OCI-LY1 (cell line): ENCODE measurements at regions not wholly inside any gene's neighbourhood (a gene's known extent, or its start where the extent isn't known, plus 50 kb on each side); places are given as distances from the start of the nearest gene placed in this dataset.

Experiments
- H2AFZ ChIP-seq: fragments of 200-600 bp; sonication (generic), shearing (Covaris generic); 2 replicates; pipeline ENCODE4 v1.6.0; 2014; ENCODE audit warnings: antibody characterized with exemption, mild to moderate bottlenecking, low read length
- H3F3A ChIP-seq: fragments of 200-600 bp; sonication (generic), shearing (Covaris generic); 2 replicates; pipeline ENCODE4 v1.6.0; 2014; ENCODE audit warnings: mild to moderate bottlenecking, antibody characterized with exemption, low read length, moderate library complexity; ENCODE audit not compliant: insufficient read depth
- H3K27ac ChIP-seq: fragments of 200-600 bp; sonication (generic); 2 replicates; pipeline ENCODE4 v1.5.1; 2014; ENCODE audit warnings: low read length, mixed run types, mild to moderate bottlenecking, low read depth; ENCODE audit not compliant: poor library complexity, severe bottlenecking
- H3K27me3 ChIP-seq: fragments of 200-600 bp; sonication (generic); 2 replicates; pipeline ENCODE4 v1.6.0; 2014; ENCODE audit warnings: antibody characterized with exemption, mild to moderate bottlenecking, low read length, moderate library complexity; ENCODE audit not compliant: insufficient read depth
- H3K36me3 ChIP-seq: fragments of 200-600 bp; sonication (generic); 2 replicates; pipeline ENCODE4 v1.6.1; 2014; ENCODE audit warnings: mild to moderate bottlenecking, antibody characterized with exemption, low read length, moderate library complexity, mixed read lengths; ENCODE audit not compliant: insufficient read depth
- H3K4me1 ChIP-seq: fragments of 200-600 bp; sonication (generic); 2 replicates; pipeline ENCODE4 v1.5.1; 2014; ENCODE audit warnings: mild to moderate bottlenecking, low read length, moderate library complexity; ENCODE audit not compliant: insufficient read depth, severe bottlenecking
- H3K4me2 ChIP-seq: fragments of 200-600 bp; sonication (generic), shearing (Covaris generic); 2 replicates; pipeline ENCODE4 v1.6.1; 2014; ENCODE audit warnings: low read length
- H3K4me3 ChIP-seq: fragments of 200-600 bp; sonication (generic); 2 replicates; pipeline ENCODE4 v1.5.1; 2014; ENCODE audit warnings: low read length, low read depth, mild to moderate bottlenecking, mixed read lengths; ENCODE audit not compliant: poor library complexity, severe bottlenecking
- H3K79me2 ChIP-seq: fragments of 200-600 bp; shearing (Covaris generic); 2 replicates; pipeline ENCODE4 v1.6.1; 2016; ENCODE audit warnings: mixed run types, low read length, mixed read lengths; ENCODE audit not compliant: insufficient read depth
- H3K9ac ChIP-seq: fragments of 200-600 bp; sonication (generic), shearing (Covaris generic); 2 replicates; pipeline ENCODE4 v1.6.1; 2014; ENCODE audit warnings: mild to moderate bottlenecking, low read length, mixed read lengths
- H3K9me2 ChIP-seq: fragments of 200-600 bp; sonication (generic), shearing (Covaris generic); 2 replicates; pipeline ENCODE4 v1.6.1; 2014; ENCODE audit warnings: low read depth, mild to moderate bottlenecking, low read length, mixed read lengths
- H3K9me3 ChIP-seq: fragments of 200-600 bp; shearing (Covaris generic); 2 replicates; pipeline ENCODE4 v1.6.1; 2014; ENCODE audit warnings: low read length, mixed read lengths
- H4K20me1 ChIP-seq: fragments of 200-600 bp; sonication (generic), shearing (Covaris generic); 2 replicates; pipeline ENCODE4 v1.6.0; 2016; ENCODE audit warnings: mild to moderate bottlenecking, low read length; ENCODE audit not compliant: insufficient read depth
- CTCF ChIP-seq: fragments of 200-600 bp; sonication (generic), shearing (Covaris generic); IDR thresholded peaks from 2 replicates; pipeline ENCODE4 v1.5.1; 2017; ENCODE audit warnings: mild to moderate bottlenecking, antibody characterized with exemption, low read length, moderate library complexity, mixed read lengths
- EZH2 ChIP-seq: fragments of 200-600 bp; sonication (generic), shearing (Covaris generic); IDR thresholded peaks from 2 replicates; pipeline ENCODE4 v1.8.0; 2017; ENCODE audit warnings: borderline replicate concordance, mixed run types, mild to moderate bottlenecking, antibody characterized with exemption, low read length, moderate library complexity, mixed read lengths

DNA sequence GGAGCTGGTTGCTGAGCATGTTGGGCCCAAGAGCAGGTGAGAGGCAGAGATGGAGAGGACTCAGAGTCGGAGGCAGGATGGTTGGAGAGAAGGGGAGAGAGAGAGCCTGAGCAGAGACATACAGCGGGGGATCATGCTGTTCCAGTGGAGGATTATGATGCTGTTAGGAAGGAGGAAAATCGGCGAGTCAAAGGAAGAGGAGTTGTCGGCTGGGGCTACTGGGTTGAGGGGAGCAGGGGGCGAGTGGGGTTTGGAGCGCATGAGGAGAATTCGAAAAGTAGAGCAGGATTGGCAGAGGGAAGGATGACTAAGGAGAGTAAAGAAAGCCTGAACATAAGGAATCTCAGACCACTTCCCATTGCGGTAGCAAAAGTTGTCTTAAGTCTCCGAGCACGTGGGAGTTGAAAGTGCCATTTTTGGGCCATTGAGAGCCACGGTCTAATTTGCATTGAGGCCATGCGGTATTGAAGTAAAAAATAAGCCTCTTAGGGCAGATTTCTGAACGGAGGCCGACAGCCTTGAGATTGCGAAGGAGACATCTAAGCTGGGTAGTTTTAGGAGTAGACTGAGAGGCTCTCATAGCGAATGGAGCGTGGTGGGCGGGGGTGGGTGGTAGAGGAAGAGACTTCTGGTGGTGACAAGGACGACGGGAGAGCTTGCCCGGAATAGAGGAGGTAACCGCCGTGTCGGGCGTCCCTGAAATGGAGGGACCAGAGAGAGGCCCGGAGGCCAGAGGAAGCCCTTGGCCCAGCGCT is 140.4 kb upstream of the ETV3 start:
- H3K36me3 ChIP-seq: no peaks in the 10 kb centered on the region
- no peak overlapping the region for H3K9ac ChIP-seq
- H3K4me2 ChIP-seq: no peak overlapping the region
- peaks cover 3% of the 10 kb centered on the region; the same call in 1 of the 2 replicates for H3K27me3 ChIP-seq
- no peaks in the 10 kb centered on the region for H3K79me2 ChIP-seq
- no peak for TF ChIP-seq EZH2
- TF ChIP-seq CTCF: no peak
- H4K20me1 ChIP-seq: no peaks in the 10 kb centered on the region
- no peaks in the 10 kb centered on the region for H3F3A ChIP-seq
- H2AFZ ChIP-seq: no peak overlapping the region
- H3K9me3 ChIP-seq: no peaks in the 10 kb centered on the region
- H3K4me1 ChIP-seq: no peaks in the 10 kb centered on the region
- no peak overlapping the region for H3K27ac ChIP-seq
- H3K4me3 ChIP-seq: no peak overlapping the region
- no peaks in the 10 kb centered on the region for H3K9me2 ChIP-seq

DNA sequence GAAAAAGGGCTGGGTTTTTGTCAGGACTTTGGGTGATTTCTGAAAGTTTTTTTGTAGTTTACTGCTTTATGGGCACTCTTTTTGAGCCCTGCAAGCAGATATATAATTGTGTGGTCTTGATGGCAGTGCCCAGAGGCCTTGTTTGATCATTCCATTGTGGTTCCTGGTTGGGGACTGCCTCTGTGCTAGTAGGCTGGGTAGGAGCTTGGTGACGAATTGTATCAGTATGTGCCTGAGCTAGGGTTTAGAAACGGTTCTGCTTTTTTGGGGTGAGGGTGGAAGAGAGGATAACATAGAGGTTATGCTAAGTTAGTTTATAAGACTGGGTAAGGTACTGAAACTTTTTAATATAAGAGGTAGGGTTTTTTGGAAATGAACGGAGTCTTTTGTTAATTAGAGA is 139.7 kb upstream of the ETV3 start:
- H3K9ac ChIP-seq: no peak overlapping the region
- H3K27me3 ChIP-seq: peaks cover 3% of the 10 kb centered on the region; the same call in 1 of the 2 replicates
- H3K9me2 ChIP-seq: no peaks in the 10 kb centered on the region

GRCh38 chr1:157277281-157277680 is 139.1 kb upstream of the ETV3 start:
- no peak overlapping the region for H3K4me3 ChIP-seq
- H3K79me2 ChIP-seq: no peaks in the 10 kb centered on the region
- H3K9me3 ChIP-seq: no peaks in the 10 kb centered on the region
- H2AFZ ChIP-seq: no peak overlapping the region
- H3K27ac ChIP-seq: no peak overlapping the region
- no peaks in the 10 kb centered on the region for H3K9me2 ChIP-seq
- no peaks in the 10 kb centered on the region for H3F3A ChIP-seq
- H3K9ac ChIP-seq: no peak overlapping the region
- H3K4me2 ChIP-seq: no peak overlapping the region
- H3K36me3 ChIP-seq: no peaks in the 10 kb centered on the region
- H4K20me1 ChIP-seq: no peaks in the 10 kb centered on the region
- no peaks in the 10 kb centered on the region for H3K4me1 ChIP-seq
- peaks cover 3% of the 10 kb centered on the region; the same call in 1 of the 2 replicates for H3K27me3 ChIP-seq
- no peak for TF ChIP-seq EZH2
- no peak for TF ChIP-seq CTCF

More for the DNA sequence above, 139.7 kb upstream of the ETV3 start:
- TF ChIP-seq EZH2 (no peak), CTCF (no peak)
- no peak overlapping the region for H3K4me3 ChIP-seq
- H3K27ac ChIP-seq: no peak overlapping the region
- H3K4me2 ChIP-seq: no peak overlapping the region
- no peaks in the 10 kb centered on the region for H3K79me2 ChIP-seq
- no peaks in the 10 kb centered on the region for H3F3A ChIP-seq
- H4K20me1 ChIP-seq: no peaks in the 10 kb centered on the region
- no peaks in the 10 kb centered on the region for H3K36me3 ChIP-seq
- no peak overlapping the region for H2AFZ ChIP-seq
- H3K4me1 ChIP-seq: no peaks in the 10 kb centered on the region
- H3K9me3 ChIP-seq: no peaks in the 10 kb centered on the region
